ENCODE measurements at regions not wholly inside any gene's neighbourhood (a gene's known extent, or its start where the extent isn't known, plus 50 kb on each side); places are given as distances from the start of the nearest gene placed in this dataset.

DNA sequence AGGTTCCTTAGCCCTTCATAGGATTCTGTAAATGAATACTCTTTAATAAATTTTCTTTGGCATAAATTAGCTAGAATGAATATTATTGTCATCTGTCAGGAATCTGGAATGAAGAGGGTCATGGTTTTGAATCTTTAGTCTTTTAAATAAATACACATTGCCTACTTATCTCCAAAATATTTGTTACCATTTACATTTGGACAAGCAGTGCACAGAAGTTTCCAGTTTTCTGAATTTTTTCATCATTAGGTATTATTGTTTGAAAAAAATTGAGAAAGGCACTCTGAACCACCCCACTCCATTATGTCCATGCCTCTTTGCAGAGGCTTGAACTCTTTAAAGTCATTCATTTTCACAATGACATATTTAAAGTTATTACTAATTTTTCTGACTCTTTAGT is 549.0 kb upstream of the LUZP2 start:
- no peak for DNase-seq (ENCODE audit: low spot score)

DNA sequence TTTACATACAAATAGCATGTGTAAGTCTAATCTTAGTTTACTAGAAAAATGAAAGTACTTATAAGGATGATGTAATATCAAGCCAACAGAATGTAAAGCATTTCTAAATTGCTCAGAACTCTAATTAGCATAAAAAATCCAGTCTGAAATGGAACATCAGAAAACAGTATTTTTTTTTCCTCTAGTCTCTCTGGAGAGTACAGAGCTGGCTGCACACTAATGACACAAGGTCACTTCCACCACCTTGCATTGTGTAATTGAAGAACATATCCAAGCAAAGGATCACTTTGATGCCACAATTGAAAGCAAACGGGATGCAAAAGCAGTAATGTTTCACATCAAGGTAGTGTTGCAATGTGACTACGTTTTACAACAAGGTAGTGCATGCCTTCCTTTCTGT is 548.0 kb upstream of the LUZP2 start:
- no peak for DNase-seq (ENCODE audit: low spot score)

DNA sequence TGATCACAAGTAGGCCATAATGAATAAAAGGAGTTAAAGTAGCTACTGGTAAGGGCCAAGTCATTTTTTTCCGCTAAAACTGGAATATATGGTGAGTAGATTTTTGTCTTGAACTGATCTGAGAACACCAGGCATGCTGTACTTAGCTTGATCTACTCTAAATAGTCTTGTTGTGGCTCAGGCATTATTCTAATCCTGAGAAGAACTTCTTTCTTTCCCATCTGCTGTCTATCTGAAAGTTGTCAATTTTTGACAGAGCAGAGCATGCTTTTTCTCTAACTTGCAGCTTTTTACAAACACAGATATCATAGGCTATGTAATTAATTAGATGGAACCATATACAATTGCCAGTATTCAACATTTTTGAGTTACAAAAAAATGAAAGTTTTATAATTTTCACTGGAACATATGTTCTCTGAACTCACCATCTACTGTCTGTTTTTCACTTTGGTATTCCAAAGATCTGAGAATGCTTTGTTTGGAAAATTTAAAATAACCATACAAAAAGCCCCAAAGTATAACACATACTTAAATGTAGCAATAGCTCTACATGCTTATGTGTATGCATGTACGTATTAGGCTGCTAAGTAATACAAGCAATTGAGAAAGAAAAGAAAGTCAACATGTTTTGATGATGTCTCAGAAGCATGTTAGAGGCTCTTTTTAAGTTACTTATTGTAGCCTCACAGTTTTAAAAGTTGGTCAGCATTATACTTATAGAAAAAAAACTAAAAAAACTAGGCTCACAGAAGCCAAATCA is 542.7 kb upstream of the LUZP2 start:
- no peak for DNase-seq (ENCODE audit: low spot score)

DNA sequence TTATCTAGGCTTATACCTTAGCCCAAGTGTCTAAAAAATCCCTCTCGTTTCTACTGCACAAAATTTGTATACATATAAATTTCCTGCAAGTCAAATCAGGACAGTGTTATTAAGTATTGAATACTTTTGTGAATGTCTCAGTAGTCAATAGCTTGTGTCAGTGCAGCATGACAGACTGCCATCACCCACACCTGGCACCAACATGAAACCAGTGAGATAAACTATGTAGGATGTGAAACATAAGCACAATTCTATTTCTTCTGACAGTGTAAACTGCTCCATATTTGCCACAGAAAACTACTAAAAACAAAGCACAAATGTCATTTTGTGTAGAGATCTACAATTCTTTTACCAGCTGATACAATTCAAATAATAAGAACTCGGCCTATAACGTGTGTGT is 542.1 kb upstream of the LUZP2 start:
- no peak for DNase-seq (ENCODE audit: low spot score)

DNA sequence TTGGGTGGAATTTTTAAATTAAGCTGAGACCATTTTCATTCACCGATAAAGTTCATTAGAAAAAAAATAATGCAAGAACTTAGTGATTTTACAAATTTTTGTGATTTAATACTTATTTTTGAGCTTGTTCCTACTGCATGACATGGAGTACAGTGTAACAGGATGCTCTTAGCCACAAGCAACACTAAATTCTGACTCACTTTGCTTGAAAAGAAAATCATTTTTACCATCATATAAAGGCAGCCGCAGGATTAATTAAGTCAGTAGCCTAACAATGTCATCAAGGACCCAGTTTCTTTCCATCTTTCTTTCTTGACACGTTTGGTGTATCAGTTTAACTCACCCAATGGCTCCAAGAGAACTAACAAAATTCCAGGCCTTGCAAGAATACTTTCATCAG is 540.3 kb upstream of the LUZP2 start:
- DNase-seq (ENCODE audit: low spot score), result no peak

DNA sequence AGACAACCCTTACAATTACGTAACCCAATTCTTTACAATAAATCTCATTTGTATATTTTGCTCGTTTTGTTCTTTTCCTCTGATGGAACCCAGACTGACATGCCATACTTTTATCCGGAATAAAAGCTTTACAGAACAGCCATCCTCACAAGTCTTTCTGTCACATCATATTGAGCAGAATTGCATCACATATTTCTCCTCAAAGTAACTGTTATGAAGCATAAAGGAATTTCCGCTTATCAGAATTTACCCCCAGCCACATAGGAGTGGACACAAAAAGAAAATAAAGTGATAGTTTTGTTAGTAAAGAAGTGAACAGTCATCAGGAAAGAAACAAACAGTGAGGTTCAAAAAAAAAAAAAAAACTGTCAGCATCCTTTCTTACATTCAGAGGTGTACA is 539.5 kb upstream of the LUZP2 start:
- DNase-seq (ENCODE audit: low spot score), result no peak

DNA sequence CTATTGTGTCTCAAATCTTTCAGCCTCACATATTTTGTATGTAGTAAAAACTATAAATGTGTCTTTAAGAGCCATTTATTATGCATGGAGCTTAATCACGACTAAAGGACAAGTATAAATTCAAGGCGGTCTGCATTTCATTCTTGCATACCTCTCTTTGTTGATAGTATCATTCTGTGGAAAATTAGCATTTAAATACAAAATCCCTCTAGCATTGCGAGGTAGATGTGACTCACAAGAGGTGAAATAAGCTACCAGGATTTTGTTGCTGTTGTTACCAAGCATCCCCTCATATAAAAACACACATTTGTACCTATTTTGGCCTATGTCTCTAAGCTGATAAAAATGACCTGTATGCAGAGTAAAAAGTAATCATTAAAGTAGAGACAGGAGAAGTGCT is 537.4 kb upstream of the LUZP2 start:
- DNase-seq (ENCODE audit: low spot score), result no peak

DNA sequence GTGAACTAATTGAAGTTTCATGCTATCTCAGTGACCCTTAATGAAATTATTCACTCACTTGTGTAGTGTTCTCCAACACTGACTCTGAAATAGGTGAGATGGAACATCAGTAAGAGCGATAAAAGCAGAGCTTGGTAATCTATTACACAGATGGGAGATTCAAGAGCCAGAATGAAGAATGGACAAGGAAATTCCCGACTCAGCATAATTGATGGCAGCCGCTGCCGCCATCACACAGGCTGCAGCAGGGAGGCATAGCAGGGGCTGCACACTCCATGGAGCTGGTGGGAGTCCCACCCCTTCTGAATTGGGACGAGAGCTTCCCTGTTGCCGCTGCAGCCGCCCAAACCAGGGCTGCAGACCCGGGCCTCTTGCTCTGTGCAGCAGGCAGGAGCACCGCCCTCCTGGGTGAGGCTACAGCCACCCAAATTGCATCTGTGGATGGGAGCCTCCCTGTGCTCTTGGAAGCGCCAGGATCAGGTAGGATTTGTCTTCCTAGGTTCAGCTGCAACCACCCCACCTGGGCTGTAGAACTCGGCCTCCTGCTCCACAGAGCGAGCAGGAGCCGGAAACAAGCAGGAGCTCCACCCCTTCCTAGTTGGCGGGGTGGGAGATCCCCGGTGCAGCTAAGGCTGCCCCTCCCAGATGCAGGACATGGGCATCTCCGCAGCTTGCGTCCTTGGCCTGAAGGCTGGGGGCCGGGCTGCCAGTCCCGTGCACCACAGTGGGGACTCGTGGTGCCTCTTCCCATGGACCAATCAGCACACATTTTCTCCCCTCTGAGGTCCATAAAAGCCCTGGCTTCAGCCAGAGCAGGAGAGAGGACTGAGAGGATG is 535.1 kb upstream of the LUZP2 start:
- DNase-seq (ENCODE audit: low spot score), result no peak

DNA sequence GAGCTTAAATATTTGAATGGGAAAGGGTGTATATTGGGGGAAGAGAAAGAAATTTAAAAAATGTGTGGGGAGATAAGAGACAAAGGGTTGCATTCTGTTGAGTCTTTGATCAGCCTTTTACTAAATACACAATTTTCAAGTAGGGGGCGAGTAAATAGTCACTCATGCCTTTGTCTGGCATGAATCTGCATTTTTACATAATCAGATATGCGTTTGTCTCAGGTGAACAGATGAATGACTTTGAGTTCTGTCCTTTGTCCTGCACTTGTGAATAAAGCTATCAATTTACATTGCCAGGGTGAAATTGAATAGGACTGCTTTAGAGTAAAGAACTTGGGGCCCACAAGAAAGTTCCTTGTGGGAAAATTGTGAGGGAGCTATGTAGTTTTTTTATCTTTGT is 523.6 kb upstream of the LUZP2 start:
- no peak for DNase-seq (ENCODE audit: low spot score)

DNA sequence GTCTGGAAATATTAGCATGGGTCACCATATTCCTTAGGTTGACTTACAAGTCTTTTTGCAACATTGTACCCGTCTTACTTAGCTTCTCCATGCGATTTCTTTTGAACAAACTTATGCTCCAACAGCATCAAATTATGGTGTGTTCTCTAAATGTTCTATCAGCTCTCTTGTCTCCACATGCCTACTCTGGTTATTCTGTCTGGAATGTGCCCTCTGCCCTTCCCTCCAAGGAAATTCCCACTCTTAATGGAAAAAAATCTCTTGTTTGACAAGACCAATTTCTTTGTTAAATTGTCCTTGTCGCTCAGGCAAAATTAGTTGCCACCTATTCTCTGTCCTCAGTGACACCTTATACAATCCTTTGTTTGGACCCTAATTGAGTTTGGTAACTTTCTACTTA is 522.8 kb upstream of the LUZP2 start:
- DNase-seq (ENCODE audit: low spot score), result no peak

DNA sequence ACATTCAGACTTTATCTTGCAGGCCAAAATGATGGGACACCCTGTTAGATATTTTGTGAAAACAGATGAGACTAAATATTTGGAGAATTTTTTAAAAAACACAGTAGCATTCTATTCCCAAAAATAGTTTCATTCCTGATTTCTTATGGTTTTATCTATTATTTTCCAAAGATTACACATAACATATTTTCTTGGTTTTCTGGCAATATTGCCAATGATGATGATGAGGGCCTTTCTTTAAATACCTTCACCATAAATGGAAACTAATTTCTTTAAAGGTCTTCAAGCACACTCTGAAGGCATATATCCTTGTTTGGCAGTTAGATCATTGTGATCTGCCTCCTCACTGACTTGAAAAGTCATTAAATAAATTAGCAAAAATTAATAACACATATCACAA is 522.3 kb upstream of the LUZP2 start:
- DNase-seq (ENCODE audit: low spot score), result no peak

DNA sequence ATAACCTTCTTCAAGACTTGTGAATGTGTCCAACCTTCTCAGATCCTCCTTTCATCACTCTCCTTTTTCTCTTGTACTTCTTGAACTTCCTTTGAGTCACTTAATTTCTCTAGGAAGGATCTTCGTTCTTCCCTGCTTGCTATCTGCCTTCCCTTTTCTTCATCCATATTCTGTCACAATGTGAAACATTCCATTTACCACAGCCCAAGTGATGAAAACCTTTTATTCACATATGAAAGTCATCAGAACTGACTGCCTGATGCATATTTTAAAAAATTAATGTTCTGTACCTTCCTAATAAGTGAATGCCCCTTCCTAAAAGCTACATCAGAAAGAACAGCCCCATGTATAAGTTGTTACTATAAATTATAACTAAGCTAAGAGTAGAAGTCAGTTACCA is 520.4 kb upstream of the LUZP2 start:
- DNase-seq (ENCODE audit: low spot score), result no peak

DNA sequence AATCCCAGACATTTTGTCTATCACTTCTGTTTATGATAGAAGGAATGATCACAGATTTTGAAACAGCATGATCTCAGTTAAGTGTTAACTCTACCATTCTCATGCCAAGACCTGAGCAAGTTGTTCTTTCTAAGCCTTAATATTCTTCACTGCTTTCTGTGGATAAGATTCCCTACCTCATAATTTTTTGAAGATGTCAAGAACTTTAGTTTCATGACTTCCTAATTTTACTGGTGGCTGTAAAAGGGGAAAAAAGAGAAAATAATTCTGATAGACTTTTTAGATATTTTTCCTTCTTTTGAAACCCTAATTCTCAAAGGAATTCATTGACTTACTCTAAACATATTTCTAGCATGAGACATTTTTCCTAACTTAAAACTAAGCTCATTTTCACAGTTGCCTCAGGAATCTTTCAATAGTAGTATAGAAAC is 520.0 kb upstream of the LUZP2 start:
- no peak for DNase-seq (ENCODE audit: low spot score)

DNA sequence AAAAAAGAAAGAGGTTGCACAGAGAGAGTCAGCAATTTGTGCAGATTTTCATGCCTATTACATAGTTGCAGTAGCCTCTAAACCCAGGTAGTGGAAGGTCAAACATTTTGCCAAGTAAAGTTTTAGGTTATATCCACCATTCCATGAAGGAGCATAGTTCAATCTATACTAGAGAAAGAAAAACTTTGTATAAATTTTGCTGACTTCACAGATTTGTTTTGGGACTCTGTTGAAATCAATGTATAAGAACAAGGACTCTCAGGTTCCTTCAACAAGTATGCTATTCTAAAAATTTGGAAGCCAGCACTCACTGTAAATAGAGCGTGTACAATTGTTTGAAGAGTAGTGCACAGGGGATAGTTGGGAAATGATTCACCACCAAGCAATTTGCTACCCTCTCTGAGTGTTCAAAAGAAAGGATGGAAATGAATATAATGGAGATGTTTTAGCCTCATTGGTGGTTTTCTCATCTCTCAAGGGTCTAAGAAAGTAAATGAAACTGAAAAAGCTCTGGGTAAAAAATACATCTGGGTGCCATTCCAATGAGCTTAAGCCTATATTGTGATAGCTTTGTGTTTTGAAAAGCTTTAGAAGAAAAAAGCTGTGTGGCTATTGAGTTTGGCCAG is 508.4 kb upstream of the LUZP2 start:
- no peak for DNase-seq (ENCODE audit: low spot score)

DNA sequence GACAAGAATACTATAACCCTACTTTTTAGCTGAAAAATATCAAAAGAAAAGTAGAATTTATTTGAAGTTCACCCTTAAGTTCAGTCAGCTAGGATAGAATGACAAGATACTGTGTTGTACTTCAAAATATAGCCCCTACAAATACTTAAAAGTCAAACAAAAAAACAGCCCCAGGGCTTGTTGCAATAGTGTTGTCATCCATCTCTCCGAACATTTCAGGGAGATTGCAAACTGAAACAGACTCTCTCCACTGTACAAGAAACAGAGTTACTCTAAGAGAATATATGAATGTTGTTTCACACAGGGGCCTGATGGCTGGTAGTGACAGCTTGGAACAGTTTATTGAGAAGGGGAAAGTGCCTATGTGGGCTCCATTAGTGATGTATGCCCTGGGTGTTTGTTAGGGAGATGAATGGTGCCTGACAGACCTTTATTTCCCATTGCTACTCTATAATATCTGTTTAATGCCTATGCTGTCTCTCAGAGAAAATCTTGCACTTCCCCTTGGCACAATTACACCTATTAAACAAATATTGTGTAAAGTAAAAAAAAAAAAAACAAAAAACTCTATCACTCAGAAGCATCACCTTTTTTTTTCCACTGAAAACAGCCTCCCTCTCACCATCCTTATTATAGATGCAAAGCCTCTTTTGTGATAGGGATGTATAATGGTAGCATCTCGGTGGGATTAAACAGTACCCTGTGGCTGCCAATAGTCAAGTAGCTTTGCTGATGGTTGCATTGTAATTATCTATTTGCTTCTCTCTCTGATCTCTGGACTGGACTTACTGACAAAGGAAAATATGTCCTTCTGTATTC is 506.3 kb upstream of the LUZP2 start:
- no peak for DNase-seq (ENCODE audit: low spot score)

DNA sequence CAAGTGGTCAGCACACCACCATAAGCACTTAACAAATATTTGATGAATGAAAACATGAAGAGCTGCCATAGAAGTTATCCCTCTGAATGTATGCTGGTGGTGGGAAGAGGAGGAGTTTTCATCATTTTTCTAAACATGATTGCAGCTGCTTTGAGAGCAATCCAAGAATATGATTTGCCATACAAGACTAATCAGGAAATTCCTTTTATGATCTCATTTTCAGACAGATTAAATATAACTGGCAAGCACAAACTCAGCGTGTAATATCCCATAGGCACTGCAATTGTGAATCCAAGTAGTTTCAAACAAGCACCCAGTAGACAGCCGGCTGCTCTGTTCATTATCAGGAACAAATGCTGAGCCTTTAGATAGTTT is 505.7 kb upstream of the LUZP2 start:
- DNase-seq (ENCODE audit: low spot score), result no peak

DNA sequence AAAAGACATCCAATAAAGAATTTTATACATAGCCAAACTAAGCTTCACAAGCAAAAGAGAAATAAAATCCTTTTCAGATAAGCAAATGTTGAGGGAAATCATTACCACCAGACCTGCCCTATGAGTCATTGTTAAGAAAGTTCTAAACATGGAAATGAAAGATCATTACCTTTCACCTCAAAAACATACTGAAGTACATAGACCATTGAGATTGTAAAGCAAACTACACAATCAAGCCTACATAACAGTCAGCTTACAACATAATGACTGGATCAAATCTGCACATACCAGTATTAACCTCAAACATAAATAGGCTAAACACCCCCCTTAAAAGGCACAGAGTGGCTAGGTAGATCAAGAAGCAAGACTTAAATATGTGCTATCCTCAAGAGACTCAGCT is 501.0 kb upstream of the LUZP2 start:
- no peak for DNase-seq (ENCODE audit: low spot score)

DNA sequence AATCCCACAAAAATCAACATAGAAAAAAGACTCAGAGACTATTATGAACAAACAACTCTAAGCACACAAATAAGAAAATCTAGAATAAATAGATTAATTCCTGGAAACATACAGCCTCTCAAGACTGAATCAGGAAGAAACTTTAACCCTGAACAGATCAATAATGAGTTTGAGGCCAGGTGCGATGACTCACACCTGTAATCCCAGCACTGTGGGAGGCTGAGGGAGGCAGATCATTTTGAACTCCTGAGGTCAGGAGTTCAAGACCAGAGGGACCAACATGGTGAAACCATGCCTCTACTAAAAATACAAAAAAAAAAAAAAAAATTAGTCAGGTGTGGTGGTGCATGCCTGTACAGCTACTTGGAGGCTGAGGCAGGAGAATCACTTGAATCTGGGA is 499.5 kb upstream of the LUZP2 start:
- DNase-seq (ENCODE audit: low spot score), result no peak

DNA sequence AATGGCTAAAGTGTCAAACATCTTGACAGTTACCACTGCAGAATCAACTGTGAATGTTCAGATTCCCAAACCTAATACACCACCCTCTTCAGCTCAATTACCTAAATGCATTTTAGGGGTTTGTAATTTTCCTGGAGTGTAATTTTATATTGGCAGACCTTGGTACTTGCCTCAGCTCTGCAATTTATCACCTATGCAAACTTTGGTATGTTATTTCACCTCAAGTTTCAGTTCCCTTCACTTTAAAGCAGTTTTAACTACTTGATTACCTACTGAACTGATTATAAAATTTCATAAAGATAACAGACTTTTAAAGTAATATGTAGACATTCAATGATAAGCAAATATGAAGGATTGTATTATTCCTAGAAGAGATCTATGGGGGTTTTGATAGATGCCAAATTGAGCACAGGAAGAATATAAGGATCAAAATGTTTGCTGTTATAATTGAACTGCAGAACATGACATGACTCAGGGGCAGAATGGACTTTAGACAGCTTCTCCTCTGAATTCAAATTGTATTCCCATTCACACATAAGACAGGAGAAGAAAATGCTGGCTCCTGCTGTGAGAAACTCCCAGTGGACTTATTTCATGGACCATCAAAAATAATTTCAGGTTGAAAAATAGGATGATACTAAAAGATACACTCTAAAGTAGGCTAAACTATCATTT is 491.5 kb upstream of the LUZP2 start:
- no peak for DNase-seq (ENCODE audit: low spot score)

DNA sequence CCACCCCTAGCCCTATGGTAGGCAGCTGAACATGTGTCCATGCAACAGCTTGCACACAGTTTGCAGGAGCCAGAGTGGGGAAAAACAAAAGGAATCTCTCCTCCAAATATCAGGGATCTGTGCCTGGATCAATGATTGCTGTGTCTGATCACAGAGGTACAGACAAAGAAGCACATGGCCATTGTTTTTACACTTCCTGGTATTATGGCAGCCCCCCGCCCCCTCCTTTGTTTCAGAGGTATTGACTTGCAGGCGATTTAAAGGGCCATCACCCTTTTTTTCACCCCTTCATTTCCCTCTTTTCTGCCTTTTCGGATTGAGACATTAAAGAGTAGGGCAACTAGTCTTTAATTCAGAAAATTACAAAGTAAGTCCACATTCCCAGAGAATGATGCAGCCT is 453.0 kb upstream of the LUZP2 start:
- no peak for DNase-seq (ENCODE audit: low spot score)

DNA sequence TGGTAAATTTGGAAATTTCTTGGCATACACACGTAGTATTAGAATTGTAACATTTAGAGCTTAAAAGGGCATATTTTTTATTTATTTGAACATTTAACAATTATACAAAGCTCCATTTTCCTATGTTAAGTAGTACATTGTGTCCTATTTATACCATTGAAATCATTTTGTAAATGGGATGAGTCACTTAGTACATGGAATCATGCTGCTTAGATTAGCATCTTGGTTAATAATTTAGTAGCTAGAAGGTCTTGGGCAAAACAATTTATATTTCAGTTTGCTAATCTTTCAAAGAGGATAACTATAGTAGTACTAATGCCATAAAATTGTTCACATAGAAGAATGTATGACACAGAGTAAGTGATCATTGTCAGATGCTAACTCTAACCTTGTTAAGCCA is 450.1 kb upstream of the LUZP2 start:
- no peak for DNase-seq (ENCODE audit: low spot score)

DNA sequence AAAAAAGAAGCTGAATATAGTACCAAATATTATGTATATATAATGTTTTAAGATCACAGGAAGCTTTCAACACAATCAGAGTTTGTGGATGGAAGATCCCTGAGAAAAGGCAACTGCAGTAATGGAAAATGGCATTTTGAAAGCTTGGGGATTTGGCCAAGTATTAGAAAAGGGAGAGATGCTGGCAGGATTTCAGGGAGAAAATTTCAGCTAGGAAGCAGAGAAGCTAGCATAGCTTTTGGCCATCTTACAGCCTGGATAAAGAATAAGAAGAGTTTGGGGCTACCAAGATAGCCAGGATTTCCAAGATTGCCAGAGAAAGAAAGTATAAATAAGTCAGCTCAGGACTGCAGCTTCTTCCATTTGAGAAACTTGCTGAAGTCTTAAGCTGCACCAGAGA is 440.8 kb upstream of the LUZP2 start:
- DNase-seq (ENCODE audit: low spot score), result no peak
